Subcutaneous abdominal adipose tissue (tissue), 5 donors: ENCODE measurements at regions not wholly inside any gene's neighbourhood (a gene's known extent, or its start where the extent isn't known, plus 50 kb on each side); places are given as distances from the start of the nearest gene placed in this dataset.
"Not testable (repeated sequence)": the region's sequence is repeated elsewhere in the genome, so short reads cannot be mapped to it uniquely, and the experiment has no call there.

ENCODE experiments used
- H3K27ac ChIP-seq: one replicate; pipeline ENCODE4 v1.7.0; 2013; ENCODE audit warnings: low read depth, mild to moderate bottlenecking, inconsistent platforms, low read length, moderate library complexity
- H3K27me3 ChIP-seq, 5 donors: one replicate each; pipeline ENCODE4 v1.7.0; 2013; ENCODE audit warnings: low read length in 5 of 5, inconsistent platforms in 1 of 5; ENCODE audit not compliant: control insufficient read depth in 5 of 5, insufficient read depth in 4 of 5
- H3K36me3 ChIP-seq, 5 donors: one replicate each; pipeline ENCODE4 v1.7.0; 2013; ENCODE audit warnings: low read length in 5 of 5; ENCODE audit not compliant: control insufficient read depth in 5 of 5, insufficient read depth in 5 of 5
- H3K4me1 ChIP-seq, 5 donors: one replicate each; pipeline ENCODE4 v1.7.0; 2013; ENCODE audit warnings: low read length in 5 of 5, mild to moderate bottlenecking in 3 of 5, moderate library complexity in 1 of 5; ENCODE audit not compliant: control insufficient read depth in 5 of 5, insufficient read depth in 5 of 5
- H3K4me3 ChIP-seq, 5 donors: one replicate each; pipeline ENCODE4 v1.7.0; 2013; ENCODE audit warnings: low read length in 5 of 5, low read depth in 1 of 5
- H3K9ac ChIP-seq, 5 donors: one replicate each; pipeline ENCODE4 v1.7.0; 2013; ENCODE audit warnings: low read length in 5 of 5, mild to moderate bottlenecking in 4 of 5, moderate library complexity in 3 of 5
- H3K9me3 ChIP-seq, 5 donors: one replicate each; pipeline ENCODE4 v1.7.0; 2013; ENCODE audit warnings: low read length in 5 of 5; ENCODE audit not compliant: control insufficient read depth in 5 of 5
- donor health status: healthy.
- donor health status: healthy.
- donor health status: healthy.
- donor health status: healthy.
- donor health status: healthy.

- no peaks in the 10 kb centered on the region for H3K27me3 ChIP-seq
- H3K4me1 ChIP-seq, result no peaks in the 10 kb centered on the region
- no peak overlapping the region for H3K9ac ChIP-seq
- H3K36me3 ChIP-seq, result no peaks in the 10 kb centered on the region
- no peak overlapping the region for H3K4me3 ChIP-seq
- no peaks in the 10 kb centered on the region for H3K9me3 ChIP-seq
- H3K27ac ChIP-seq, result no peak overlapping the region
Observed at GRCh38 chr2:180891360-180891759, 89.0 kb upstream of the UBE2E3 start.

- H3K27me3 ChIP-seq, result no peaks in the 10 kb centered on the region
- H3K4me1 ChIP-seq, result no peaks in the 10 kb centered on the region
- no peak overlapping the region for H3K4me3 ChIP-seq
- H3K9me3 ChIP-seq, result no peaks in the 10 kb centered on the region
- no peaks in the 10 kb centered on the region for H3K36me3 ChIP-seq
- H3K27ac ChIP-seq, result no peak overlapping the region
- no peak overlapping the region for H3K9ac ChIP-seq
Observed at GRCh38 chr2:180890781-180891180, 89.6 kb upstream of the UBE2E3 start.

GRCh38 chr2:180882959-180883358 is 97.4 kb upstream of the UBE2E3 start:
- Histone ChIP-seq H3K9ac (no peak overlapping the region), H3K9me3 (peaks cover 0 to 9% (median 8%) of the 10 kb centered on the region in 5 donors), H3K4me1 (no peaks in the 10 kb centered on the region), H3K4me3 (no peak overlapping the region), H3K27ac (no peak overlapping the region), H3K27me3 (no peaks in the 10 kb centered on the region), H3K36me3 (no peaks in the 10 kb centered on the region)

- Histone ChIP-seq H3K36me3 (no peaks in the 10 kb centered on the region), H3K4me3 (no peak overlapping the region), H3K4me1 (no peaks in the 10 kb centered on the region), H3K27me3 (no peaks in the 10 kb centered on the region), H3K27ac (no peak overlapping the region), H3K9me3 (peaks cover 0 to 9% (median 0%) of the 10 kb centered on the region in 5 donors), H3K9ac (no peak overlapping the region)
Observed at GRCh38 chr2:180876506-180876905, 103.9 kb upstream of the UBE2E3 start.

- Histone ChIP-seq H3K4me1 (no peaks in the 10 kb centered on the region), H3K36me3 (no peaks in the 10 kb centered on the region), H3K27me3 (no peaks in the 10 kb centered on the region), H3K9me3 (peaks cover 0 to 3% (median 0%) of the 10 kb centered on the region in 5 donors), H3K27ac (no peak overlapping the region), H3K4me3 (no peak overlapping the region), H3K9ac (no peak overlapping the region)
Observed at GRCh38 chr2:180873219-180873618, 107.2 kb upstream of the UBE2E3 start.

GRCh38 chr2:180872781-180873180 is 107.6 kb upstream of the UBE2E3 start:
- not testable (repeated sequence) for H3K27me3 ChIP-seq, H3K9ac ChIP-seq, H3K9me3 ChIP-seq, H3K36me3 ChIP-seq, H3K4me3 ChIP-seq, H3K4me1 ChIP-seq, H3K27ac ChIP-seq

- H3K9ac ChIP-seq, result no peak overlapping the region
- H3K4me3 ChIP-seq, result no peak overlapping the region
- no peak overlapping the region for H3K27ac ChIP-seq
- H3K36me3 ChIP-seq, result no peaks in the 10 kb centered on the region
- H3K27me3 ChIP-seq, result no peaks in the 10 kb centered on the region
- H3K9me3 ChIP-seq, result peaks cover 0 to 2% (median 0%) of the 10 kb centered on the region in 5 donors
- no peaks in the 10 kb centered on the region for H3K4me1 ChIP-seq
Observed at GRCh38 chr2:180872255-180872654, 108.2 kb upstream of the UBE2E3 start.

GRCh38 chr2:180871649-180872048 is 108.8 kb upstream of the UBE2E3 start:
- Histone ChIP-seq H3K4me1 (no peaks in the 10 kb centered on the region), H3K4me3 (no peak overlapping the region)

GRCh38 chr2:180849851-180850250 is 130.6 kb upstream of the UBE2E3 start:
- H3K9me3 ChIP-seq, result no peaks in the 10 kb centered on the region
- no peaks in the 10 kb centered on the region for H3K4me1 ChIP-seq
- H3K4me3 ChIP-seq, result no peak overlapping the region
- H3K36me3 ChIP-seq, result no peaks in the 10 kb centered on the region
- H3K9ac ChIP-seq, result no peak overlapping the region
- no peak overlapping the region for H3K27ac ChIP-seq
- no peaks in the 10 kb centered on the region for H3K27me3 ChIP-seq

More at GRCh38 chr2:180871649-180872048, 108.8 kb upstream of the UBE2E3 start:
- no peak overlapping the region for H3K9ac ChIP-seq
- H3K36me3 ChIP-seq, result no peaks in the 10 kb centered on the region
- H3K27ac ChIP-seq, result no peak overlapping the region
- no peaks in the 10 kb centered on the region for H3K27me3 ChIP-seq
- peaks cover 0 to 2% (median 0%) of the 10 kb centered on the region in 5 donors for H3K9me3 ChIP-seq

- Histone ChIP-seq H3K4me3 (no peak overlapping the region), H3K27me3 (no peaks in the 10 kb centered on the region), H3K4me1 (no peaks in the 10 kb centered on the region), H3K36me3 (no peaks in the 10 kb centered on the region), H3K9ac (no peak overlapping the region), H3K9me3 (no peaks in the 10 kb centered on the region), H3K27ac (no peak overlapping the region)
Observed at GRCh38 chr2:180848393-180848792, 132.0 kb upstream of the UBE2E3 start.
